OCI-LY3 (cell line): ENCODE measurements at regions not wholly inside any gene's neighbourhood (a gene's known extent, or its start where the extent isn't known, plus 50 kb on each side); places are given as distances from the start of the nearest gene placed in this dataset.
"Not testable (repeated sequence)": the region's sequence is repeated elsewhere in the genome, so short reads cannot be mapped to it uniquely, and the experiment has no call there.

Source experiments
- H2AFZ ChIP-seq: fragments of 200-600, 300-600 bp; shearing (Covaris generic); 2 replicates; pipeline ENCODE4 v1.6.0; 2014; ENCODE audit warnings: antibody characterized with exemption, low read depth, low read length
- H3K27ac ChIP-seq: fragments of 200-600, 300-600 bp; sonication (generic); 2 replicates; pipeline ENCODE4 v1.5.1; 2014; ENCODE audit warnings: mild to moderate bottlenecking, low read length, moderate library complexity, mixed read lengths
- H3K27me3 ChIP-seq: fragments of 200-600, 300-600 bp; sonication (generic); 2 replicates; pipeline ENCODE4 v1.6.1; 2014; ENCODE audit warnings: low read depth, low read length, mixed read lengths
- H3K36me3 ChIP-seq: fragments of 200-600, 300-600 bp; sonication (generic); replicated peaks from 2 replicates; pipeline ENCODE3; 2014; ENCODE audit warnings: low read depth, low read length, mixed read lengths
- H3K4me1 ChIP-seq: fragments of 300-600, 200-600 bp; sonication (generic); 2 replicates; pipeline ENCODE4 v1.6.1; 2014; ENCODE audit warnings: low read length, mixed read lengths
- H3K4me2 ChIP-seq: fragments of 200-600, 300-600 bp; sonication (generic); 2 replicates; pipeline ENCODE4 v1.6.1; 2014; ENCODE audit warnings: low read length, mixed read lengths
- H3K4me3 ChIP-seq: fragments of 300-600, 200-600 bp; sonication (generic); 2 replicates; pipeline ENCODE4 v1.5.1; 2014; ENCODE audit warnings: antibody characterized with exemption, mild to moderate bottlenecking, low read length, moderate library complexity
- H3K79me2 ChIP-seq: fragments of 300-600, 200-600 bp; shearing (Covaris generic); 2 replicates; pipeline ENCODE4 v1.6.1; 2014; ENCODE audit warnings: mild to moderate bottlenecking, low read length, mixed read lengths
- H3K9ac ChIP-seq: fragments of 300-600, 200-600 bp; shearing (Covaris generic); 2 replicates; pipeline ENCODE4 v1.6.0; 2014; ENCODE audit warnings: mild to moderate bottlenecking, low read length, moderate library complexity
- H3K9me3 ChIP-seq: fragments of 200-600, 300-600 bp; shearing (Covaris generic); 2 replicates; pipeline ENCODE4 v1.6.1; 2014; ENCODE audit warnings: low read length, mixed read lengths; ENCODE audit not compliant: insufficient read depth
- H4K20me1 ChIP-seq: fragments of 200-600, 300-600 bp; sonication (generic); 2 replicates; pipeline ENCODE4 v1.6.1; 2016; ENCODE audit warnings: low read length, mixed read lengths; ENCODE audit not compliant: insufficient read depth
- EZH2phosphoT487 ChIP-seq: fragments of 200-600 bp; shearing (Covaris generic); IDR thresholded peaks from 2 replicates; pipeline ENCODE4 v1.6.1; 2018; ENCODE audit warnings: antibody characterized with exemption, mixed run types, low read depth
- TF ChIP-seq, protein P1 (sequence below): fragments of 200-600, 300-600 bp; sonication (generic); IDR thresholded peaks from 2 replicates; pipeline ENCODE4 v1.5.1; 2014; ENCODE audit warnings: antibody characterized with exemption, low read length, low read depth

DNA sequence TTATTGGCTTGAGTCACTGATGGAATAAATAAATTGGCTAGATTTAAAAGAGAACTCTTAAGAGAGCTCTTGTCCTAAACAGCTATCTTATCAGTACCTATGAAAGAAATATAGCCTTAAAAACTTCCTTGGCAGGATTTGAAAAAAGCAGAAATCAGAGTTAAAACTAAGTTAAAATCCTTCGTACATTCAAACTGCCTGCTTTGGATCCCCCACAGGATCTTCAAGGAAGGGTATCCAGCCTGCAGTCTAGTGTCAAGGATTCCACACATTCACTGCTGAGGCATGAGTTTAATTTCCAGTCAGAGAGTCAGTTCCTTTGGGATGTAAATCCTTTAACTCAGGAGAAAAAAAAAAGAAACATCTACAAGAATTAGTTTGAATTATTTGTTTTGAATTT lies 242.9 kb upstream of the UBASH3B start:
- H3K36me3 ChIP-seq, result no peaks in the 10 kb centered on the region
- no peak overlapping the region for H3K27ac ChIP-seq
- no peak overlapping the region for H3K4me3 ChIP-seq
- H3K9ac ChIP-seq, result no peak overlapping the region
- no peaks in the 10 kb centered on the region for H3K27me3 ChIP-seq
- peaks cover 8% of the 10 kb centered on the region; the same call in 1 of the 2 replicates for H3K9me3 ChIP-seq
- TF ChIP-seq, protein P1, sequence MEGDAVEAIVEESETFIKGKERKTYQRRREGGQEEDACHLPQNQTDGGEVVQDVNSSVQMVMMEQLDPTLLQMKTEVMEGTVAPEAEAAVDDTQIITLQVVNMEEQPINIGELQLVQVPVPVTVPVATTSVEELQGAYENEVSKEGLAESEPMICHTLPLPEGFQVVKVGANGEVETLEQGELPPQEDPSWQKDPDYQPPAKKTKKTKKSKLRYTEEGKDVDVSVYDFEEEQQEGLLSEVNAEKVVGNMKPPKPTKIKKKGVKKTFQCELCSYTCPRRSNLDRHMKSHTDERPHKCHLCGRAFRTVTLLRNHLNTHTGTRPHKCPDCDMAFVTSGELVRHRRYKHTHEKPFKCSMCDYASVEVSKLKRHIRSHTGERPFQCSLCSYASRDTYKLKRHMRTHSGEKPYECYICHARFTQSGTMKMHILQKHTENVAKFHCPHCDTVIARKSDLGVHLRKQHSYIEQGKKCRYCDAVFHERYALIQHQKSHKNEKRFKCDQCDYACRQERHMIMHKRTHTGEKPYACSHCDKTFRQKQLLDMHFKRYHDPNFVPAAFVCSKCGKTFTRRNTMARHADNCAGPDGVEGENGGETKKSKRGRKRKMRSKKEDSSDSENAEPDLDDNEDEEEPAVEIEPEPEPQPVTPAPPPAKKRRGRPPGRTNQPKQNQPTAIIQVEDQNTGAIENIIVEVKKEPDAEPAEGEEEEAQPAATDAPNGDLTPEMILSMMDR, result no peak
- no peak for TF ChIP-seq EZH2phosphoT487
- H3K79me2 ChIP-seq, result no peaks in the 10 kb centered on the region
- H3K4me2 ChIP-seq, result no peak overlapping the region
- peaks cover 13% of the 10 kb centered on the region for H3K4me1 ChIP-seq
- H4K20me1 ChIP-seq, result no peaks in the 10 kb centered on the region
- H2AFZ ChIP-seq, result no peak overlapping the region

GRCh38 chr11:122406466-122406865 lies 249.1 kb upstream of the UBASH3B start:
- peaks cover 14% of the 10 kb centered on the region for H3K4me1 ChIP-seq
- H4K20me1 ChIP-seq, result no peaks in the 10 kb centered on the region
- no peaks in the 10 kb centered on the region for H3K9me3 ChIP-seq
- no peaks in the 10 kb centered on the region for H3K27me3 ChIP-seq
- H3K36me3 ChIP-seq, result no peaks in the 10 kb centered on the region
- no peak overlapping the region for H3K4me2 ChIP-seq
- H3K27ac ChIP-seq, result no peak overlapping the region
- H3K4me3 ChIP-seq, result no peak overlapping the region
- no peak overlapping the region for H2AFZ ChIP-seq
- no peaks in the 10 kb centered on the region for H3K79me2 ChIP-seq
- H3K9ac ChIP-seq, result no peak overlapping the region
- no peak for TF ChIP-seq EZH2phosphoT487
- TF ChIP-seq, protein P1, result no peak

DNA sequence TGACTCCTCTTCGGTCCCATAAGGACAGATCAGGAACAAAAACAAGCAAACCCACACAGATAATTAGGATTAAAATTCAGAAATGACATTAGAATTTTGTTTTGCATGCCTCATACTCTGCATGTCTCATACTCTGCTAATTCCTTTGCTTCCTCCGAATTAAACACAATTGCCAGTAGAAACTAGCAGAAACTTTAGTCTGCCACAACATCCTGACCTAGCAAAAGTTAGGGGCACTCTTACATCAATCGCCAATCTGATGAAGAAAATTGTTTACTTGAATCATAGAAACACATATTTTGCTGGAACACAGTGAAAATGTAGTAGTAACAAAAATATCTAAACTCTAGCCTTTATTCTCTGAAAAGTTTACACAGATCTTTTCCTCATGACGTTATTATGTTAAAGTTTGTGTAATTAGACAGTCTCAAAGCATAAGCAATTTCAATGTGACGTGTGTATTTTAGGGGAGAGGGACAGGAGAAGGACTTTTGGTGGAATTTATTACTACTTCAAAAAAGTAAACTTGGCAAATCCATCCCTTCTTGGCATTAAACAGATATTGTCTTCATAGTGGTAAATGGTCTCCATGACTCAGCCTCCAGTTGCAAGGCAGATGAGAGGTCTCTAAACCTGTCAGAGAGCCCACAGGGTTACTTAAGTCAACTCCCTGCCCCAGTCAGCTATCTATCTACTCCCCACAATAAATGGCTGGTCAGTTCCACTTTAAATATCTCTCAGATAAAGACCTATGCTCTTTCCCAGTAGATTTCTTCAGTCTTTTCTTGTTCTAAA lies 249.8 kb upstream of the UBASH3B start:
- H3K36me3 ChIP-seq, result no peaks in the 10 kb centered on the region
- no peak overlapping the region for H3K4me2 ChIP-seq
- H3K9me3 ChIP-seq, result no peaks in the 10 kb centered on the region
- H3K27ac ChIP-seq, result no peak overlapping the region
- TF ChIP-seq, protein P1, result no peak
- no peak for TF ChIP-seq EZH2phosphoT487
- no peak overlapping the region for H3K4me3 ChIP-seq
- no peaks in the 10 kb centered on the region for H3K27me3 ChIP-seq
- H3K79me2 ChIP-seq, result no peaks in the 10 kb centered on the region
- no peaks in the 10 kb centered on the region for H4K20me1 ChIP-seq
- no peak overlapping the region for H2AFZ ChIP-seq
- H3K4me1 ChIP-seq, result peaks cover 16% of the 10 kb centered on the region
- H3K9ac ChIP-seq, result no peak overlapping the region

DNA sequence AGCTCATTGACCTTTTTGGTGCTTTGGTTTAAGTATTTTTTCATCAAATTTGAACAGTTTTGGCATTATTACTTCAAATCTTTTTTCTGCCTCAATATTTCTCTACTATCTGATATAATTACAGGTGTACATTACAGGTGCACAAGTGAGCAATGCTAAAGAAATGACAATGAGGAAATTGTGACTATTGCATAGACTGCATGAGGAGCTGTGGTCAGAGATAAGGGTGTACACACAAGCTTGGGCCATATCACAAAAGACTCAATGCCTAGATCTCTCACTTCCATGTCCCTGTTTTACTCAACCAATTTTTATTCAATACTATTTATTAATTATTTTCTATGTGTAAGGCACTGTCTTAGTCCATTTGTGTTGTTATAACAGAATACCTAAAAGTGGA lies 251.0 kb upstream of the UBASH3B start:
- Histone ChIP-seq H3K4me2 (no peak overlapping the region), H3K79me2 (no peaks in the 10 kb centered on the region), H3K27ac (no peak overlapping the region), H3K27me3 (no peaks in the 10 kb centered on the region), H3K4me1 (peaks cover 23% of the 10 kb centered on the region), H3K4me3 (no peak overlapping the region), H3K9ac (no peak overlapping the region), H4K20me1 (no peaks in the 10 kb centered on the region), H3K36me3 (peaks cover 7% of the 10 kb centered on the region), H3K9me3 (peaks cover 7% of the 10 kb centered on the region; the same call in 1 of the 2 replicates), H2AFZ (no peak overlapping the region)
- TF ChIP-seq EZH2phosphoT487, result no peak
- TF ChIP-seq, protein P1, result no peak

GRCh38 chr11:122401581-122401980 lies 253.9 kb upstream of the UBASH3B start:
- H3K79me2 ChIP-seq, H3K9ac ChIP-seq, H3K9me3 ChIP-seq, H3K4me3 ChIP-seq, H3K27ac ChIP-seq, H3K4me2 ChIP-seq, H3K27me3 ChIP-seq, H3K36me3 ChIP-seq, H4K20me1 ChIP-seq, H2AFZ ChIP-seq: not testable (repeated sequence)
- H3K4me1 ChIP-seq, result peaks cover 34% of the 10 kb centered on the region
